ENCODE measurements at regions not wholly inside any gene's neighbourhood (a gene's known extent, or its start where the extent isn't known, plus 50 kb on each side); places are given as distances from the start of the nearest gene placed in this dataset.

- Histone ChIP-seq H3K4me3 (no peak overlapping the region), H3K27me3 (peaks cover 12% of the 10 kb centered on the region), H3K27ac (no peak overlapping the region), H3K4me1 (no peaks in the 10 kb centered on the region), H3K9me3 (replicated peaks) (no peaks in the 10 kb centered on the region), H3K36me3 (no peaks in the 10 kb centered on the region)
- DNase-seq = no peak
Measured at GRCh38 chr17:33749171-33749570, 456.1 kb upstream of the ASIC2 start.

GRCh38 chr17:33750943-33751701 lies 458.0 kb upstream of the ASIC2 start:
- Histone ChIP-seq H3K4me3 (no peak overlapping the region), H3K4me1 (no peaks in the 10 kb centered on the region), H3K27me3 (peaks cover 12% of the 10 kb centered on the region), H3K36me3 (no peaks in the 10 kb centered on the region), H3K27ac (no peak overlapping the region), H3K9me3 (replicated peaks) (no peaks in the 10 kb centered on the region)
- peak; percentile 46 to 68 for DNase-seq

GRCh38 chr17:33751702-33752065 lies 458.6 kb upstream of the ASIC2 start:
- H3K4me1 ChIP-seq = no peaks in the 10 kb centered on the region
- H3K27me3 ChIP-seq = peaks cover 10% of the 10 kb centered on the region
- no peaks in the 10 kb centered on the region for H3K9me3 ChIP-seq (replicated peaks)
- H3K36me3 ChIP-seq = no peaks in the 10 kb centered on the region
- no peak overlapping the region for H3K4me3 ChIP-seq
- no peak overlapping the region for H3K27ac ChIP-seq
- no peak for DNase-seq

- DNase-seq = no peak
- H3K27ac ChIP-seq = no peak overlapping the region
- peaks cover 8% of the 10 kb centered on the region for H3K27me3 ChIP-seq
- no peak overlapping the region for H3K4me3 ChIP-seq
- no peaks in the 10 kb centered on the region for H3K4me1 ChIP-seq
- H3K9me3 ChIP-seq (replicated peaks) = no peaks in the 10 kb centered on the region
- H3K36me3 ChIP-seq = no peaks in the 10 kb centered on the region
Measured at GRCh38 chr17:33753452-33753851, 460.4 kb upstream of the ASIC2 start.

DNA sequence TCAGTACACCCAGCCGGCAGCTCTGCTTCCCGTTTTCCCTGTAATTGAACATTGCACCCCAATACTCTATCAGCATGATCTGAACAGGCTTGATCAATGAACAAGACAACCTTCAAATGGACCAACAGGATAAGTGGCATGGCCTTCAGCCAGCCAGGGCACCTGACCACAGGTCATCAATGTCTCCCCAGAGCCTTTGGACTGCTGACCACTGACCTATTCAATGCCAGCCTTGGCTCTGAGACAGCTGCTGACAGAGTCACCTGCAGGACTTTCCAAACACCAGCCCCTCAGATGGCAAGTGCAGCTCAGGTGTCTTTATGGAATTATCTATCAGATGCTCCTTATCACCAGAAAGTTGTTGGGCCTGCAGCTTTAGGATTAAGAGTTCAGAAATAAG lies 462.9 kb upstream of the ASIC2 start:
- no peaks in the 10 kb centered on the region for H3K4me1 ChIP-seq
- no peaks in the 10 kb centered on the region for H3K27me3 ChIP-seq
- H3K27ac ChIP-seq = no peak overlapping the region
- no peaks in the 10 kb centered on the region for H3K9me3 ChIP-seq (replicated peaks)
- DNase-seq = no peak
- H3K4me3 ChIP-seq = no peak overlapping the region
- H3K36me3 ChIP-seq = no peaks in the 10 kb centered on the region

GRCh38 chr17:33765871-33766270 lies 472.8 kb upstream of the ASIC2 start:
- DNase-seq = no peak
- H3K27me3 ChIP-seq = peaks cover 5% of the 10 kb centered on the region
- H3K27ac ChIP-seq = no peak overlapping the region
- no peak overlapping the region for H3K4me3 ChIP-seq
- no peaks in the 10 kb centered on the region for H3K9me3 ChIP-seq (replicated peaks)
- H3K36me3 ChIP-seq = no peaks in the 10 kb centered on the region
- no peaks in the 10 kb centered on the region for H3K4me1 ChIP-seq

DNA sequence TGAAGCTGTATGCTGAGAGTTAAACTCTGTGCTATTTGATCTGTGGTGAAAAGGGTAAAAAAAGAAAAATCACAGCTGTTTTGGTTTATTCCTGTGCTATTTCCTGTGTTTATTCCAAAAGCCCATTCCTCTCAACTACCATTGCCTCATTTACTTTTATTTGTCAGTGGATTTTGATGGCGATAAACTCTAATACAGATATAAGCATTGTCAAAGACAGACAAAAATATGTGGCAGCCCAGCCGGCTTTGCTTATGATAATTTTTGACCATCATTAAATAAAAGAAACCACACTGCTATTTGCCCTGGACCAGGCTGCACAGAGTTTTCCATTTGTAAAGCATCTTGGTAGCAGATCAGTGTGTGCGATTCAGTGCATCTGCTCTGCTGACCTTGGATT lies 473.6 kb upstream of the ASIC2 start:
- DNase-seq = no peak
- Histone ChIP-seq H3K4me1 (no peaks in the 10 kb centered on the region), H3K4me3 (no peak overlapping the region), H3K36me3 (no peaks in the 10 kb centered on the region), H3K27ac (no peak overlapping the region), H3K27me3 (peaks cover 5% of the 10 kb centered on the region), H3K9me3 (replicated peaks) (no peaks in the 10 kb centered on the region)

- no peak for DNase-seq
Measured at GRCh38 chr17:33769066-33769465, 476.0 kb upstream of the ASIC2 start.

DNA sequence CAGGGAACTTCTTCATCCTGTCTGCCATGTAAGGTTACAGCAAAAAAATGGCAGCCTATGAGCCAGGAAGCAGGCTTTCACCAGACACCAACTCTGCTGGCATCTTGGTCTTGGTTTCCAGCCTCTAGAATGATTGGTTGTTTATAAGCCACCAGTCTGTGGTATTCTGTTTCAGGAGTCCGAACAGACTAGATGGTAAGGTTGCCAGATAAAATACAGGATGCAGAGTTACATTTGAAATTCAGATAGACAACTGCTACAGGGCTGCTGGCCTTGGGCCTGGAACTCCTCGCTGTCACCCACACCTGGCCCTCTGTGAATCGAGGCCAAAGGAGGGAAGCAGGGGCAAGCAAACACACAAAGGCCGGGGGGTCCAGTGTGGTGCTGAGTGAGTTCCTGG lies 478.8 kb upstream of the CCL2 start:
- H3K9me3 ChIP-seq (replicated peaks) = no peaks in the 10 kb centered on the region
- H3K4me3 ChIP-seq = no peak overlapping the region
- H3K27me3 ChIP-seq = 0 out of 2 replicates have a peak, but pooled peaks cover 3% of the 10 kb centered on the region
- H3K36me3 ChIP-seq = no peaks in the 10 kb centered on the region
- H3K4me1 ChIP-seq = no peaks in the 10 kb centered on the region
- no peak for DNase-seq
- no peak overlapping the region for H3K27ac ChIP-seq

More at GRCh38 chr17:33769066-33769465, 476.0 kb upstream of the ASIC2 start:
- Histone ChIP-seq H3K9me3 (replicated peaks) (no peaks in the 10 kb centered on the region), H3K36me3 (no peaks in the 10 kb centered on the region), H3K4me1 (no peaks in the 10 kb centered on the region), H3K27me3 (peaks cover 5% of the 10 kb centered on the region), H3K4me3 (no peak overlapping the region), H3K27ac (no peak overlapping the region)

GRCh38 chr17:33776903-33777302 lies 478.2 kb upstream of the CCL2 start:
- peak in 1 of 2 experiments; percentile 3 for DNase-seq
- Histone ChIP-seq H3K9me3 (replicated peaks) (no peaks in the 10 kb centered on the region), H3K27ac (no peak overlapping the region), H3K4me3 (no peak overlapping the region), H3K27me3 (0 out of 2 replicates have a peak, but pooled peaks cover 4% of the 10 kb centered on the region), H3K36me3 (no peaks in the 10 kb centered on the region), H3K4me1 (no peaks in the 10 kb centered on the region)

DNA sequence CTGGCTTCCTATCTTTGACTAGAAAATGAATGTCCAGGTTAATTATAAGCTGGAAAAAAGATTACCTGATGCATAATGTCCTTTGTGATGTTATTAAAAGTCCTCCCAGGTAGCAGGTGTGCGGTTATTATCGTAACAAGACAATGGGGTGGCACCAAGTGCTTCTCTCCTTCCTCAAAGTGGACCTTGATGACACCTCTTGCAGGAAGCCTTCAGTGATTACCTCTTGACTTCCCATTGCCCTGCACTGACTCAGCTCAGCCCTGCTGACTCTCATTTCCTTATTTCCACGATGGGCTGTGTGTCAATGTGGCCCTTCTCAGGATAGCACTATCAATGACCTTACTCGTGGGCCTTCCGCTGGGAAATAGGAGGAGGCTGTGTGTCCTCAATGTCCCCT lies 477.4 kb upstream of the CCL2 start:
- Histone ChIP-seq H3K4me3 (no peak overlapping the region), H3K4me1 (no peaks in the 10 kb centered on the region), H3K27ac (no peak overlapping the region), H3K27me3 (peaks cover 4% of the 10 kb centered on the region; the same call in 1 of the 2 replicates), H3K36me3 (no peaks in the 10 kb centered on the region), H3K9me3 (replicated peaks) (no peaks in the 10 kb centered on the region)
- DNase-seq = no peak

- no peaks in the 10 kb centered on the region for H3K36me3 ChIP-seq
- no peak overlapping the region for H3K4me3 ChIP-seq
- no peak for DNase-seq
- peaks cover 4% of the 10 kb centered on the region; the same call in 1 of the 2 replicates for H3K27me3 ChIP-seq
- H3K9me3 ChIP-seq (replicated peaks) = no peaks in the 10 kb centered on the region
- H3K4me1 ChIP-seq = no peaks in the 10 kb centered on the region
- H3K27ac ChIP-seq = no peak overlapping the region
Measured at GRCh38 chr17:33778505-33779233, 476.4 kb upstream of the CCL2 start.

DNA sequence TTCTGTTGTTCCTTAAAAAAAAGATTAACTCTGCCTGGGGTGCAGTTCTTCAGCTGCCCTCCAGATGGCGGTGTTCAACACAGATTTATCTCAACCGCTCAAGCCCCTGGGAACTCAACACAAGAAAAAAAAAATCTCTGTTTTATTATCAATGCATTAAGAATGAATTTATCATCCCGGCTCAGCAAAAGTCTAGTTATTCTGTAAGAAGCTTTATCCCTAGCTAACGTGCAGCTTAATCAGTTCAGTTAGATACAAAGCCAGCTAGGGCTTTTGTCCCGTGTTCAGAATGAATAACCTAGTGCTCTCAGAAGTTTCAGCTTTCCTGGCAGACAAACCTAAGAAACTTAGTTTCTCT lies 475.9 kb upstream of the CCL2 start:
- no peak overlapping the region for H3K4me3 ChIP-seq
- H3K4me1 ChIP-seq = no peaks in the 10 kb centered on the region
- DNase-seq = peak; percentile 25 to 74
- peaks cover 4% of the 10 kb centered on the region; the same call in 1 of the 2 replicates for H3K27me3 ChIP-seq
- no peak overlapping the region for H3K27ac ChIP-seq
- H3K9me3 ChIP-seq (replicated peaks) = no peaks in the 10 kb centered on the region
- no peaks in the 10 kb centered on the region for H3K36me3 ChIP-seq

DNA sequence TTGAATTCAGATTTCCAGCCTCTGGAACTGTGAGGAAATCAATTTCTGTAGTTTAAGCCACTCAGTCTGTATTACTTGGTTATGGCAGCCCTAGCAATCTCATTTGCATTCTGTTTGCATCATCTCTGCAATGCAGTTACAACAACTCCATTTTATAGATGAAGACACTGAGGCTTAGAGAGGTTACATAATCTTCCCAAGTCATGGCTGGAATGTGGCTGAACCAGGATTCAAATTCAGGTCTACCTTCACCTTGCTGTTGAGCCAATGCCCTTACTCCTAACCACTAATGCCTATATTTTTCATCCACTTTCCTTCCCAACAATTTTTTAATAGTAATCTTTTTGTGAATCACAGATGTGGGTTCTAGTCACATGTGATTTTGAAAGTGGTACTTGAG lies 469.8 kb upstream of the CCL2 start:
- H3K27ac ChIP-seq = no peak overlapping the region
- no peaks in the 10 kb centered on the region for H3K36me3 ChIP-seq
- no peak for DNase-seq
- H3K27me3 ChIP-seq = peaks cover 4% of the 10 kb centered on the region; the same call in 1 of the 2 replicates
- no peak overlapping the region for H3K4me3 ChIP-seq
- H3K9me3 ChIP-seq (replicated peaks) = no peaks in the 10 kb centered on the region
- H3K4me1 ChIP-seq = no peaks in the 10 kb centered on the region

GRCh38 chr17:33786478-33786877 lies 468.6 kb upstream of the CCL2 start:
- H3K27ac ChIP-seq = no peak overlapping the region
- H3K27me3 ChIP-seq = peaks cover under 1% of the 10 kb centered on the region; the same call in 1 of the 2 replicates
- H3K36me3 ChIP-seq = no peaks in the 10 kb centered on the region
- H3K9me3 ChIP-seq (replicated peaks) = no peaks in the 10 kb centered on the region
- H3K4me1 ChIP-seq = no peaks in the 10 kb centered on the region
- no peak for DNase-seq
- no peak overlapping the region for H3K4me3 ChIP-seq

Measured in SJCRH30 (cell line).